ENCODE measurements at regions not wholly inside any gene's neighbourhood (a gene's known extent, or its start where the extent isn't known, plus 50 kb on each side); places are given as distances from the start of the nearest gene placed in this dataset.

- H4K91ac ChIP-seq (ENCODE audit: insufficient read length, low read depth, low read length): no peak overlapping the region
- no peaks in the 10 kb centered on the region for H3K79me2 ChIP-seq (ENCODE audit: insufficient read depth, low read length)
- H2BK15ac ChIP-seq (ENCODE audit: low read depth, low read length): no peak overlapping the region
- H3K23ac ChIP-seq (ENCODE audit: insufficient read length, low read depth, low read length): no peak overlapping the region
- no peak overlapping the region for H3T11ph ChIP-seq (ENCODE audit: low read length)
- Mint-ChIP-seq H3K4me3 (no peak overlapping the region), H3K27me3 (ENCODE audit: low read depth) (peaks cover 2% of the 10 kb centered on the region; the same call in 1 of the 2 replicates), H3K27ac (no peak overlapping the region), H3K36me3 (ENCODE audit: insufficient read depth in 1 of 3, low read depth in 3 of 3) (peaks cover 0 to 6% (median 2%) of the 10 kb centered on the region in 3 experiments; a peak in 2 of 7 replicates), H3K4me1 (no peaks in the 10 kb centered on the region), H3K9me3 (peaks cover 5 to 10% of the 10 kb centered on the region in 2 experiments; a peak in 4 of 5 replicates)
- no peak overlapping the region for H3K56ac ChIP-seq (ENCODE audit: insufficient read length, low read depth, low read length)
- no peak overlapping the region for H2AK5ac ChIP-seq (ENCODE audit: insufficient read length, low read length)
- no peaks in the 10 kb centered on the region for H3K9me3 ChIP-seq (ENCODE audit: control insufficient read depth, low read depth, low read length)
- H3K27me3 ChIP-seq (ENCODE audit: insufficient read depth, low read length): no peaks in the 10 kb centered on the region
- H2AFZ ChIP-seq (ENCODE audit: low read length): no peak overlapping the region
- no peak overlapping the region for H2BK12ac ChIP-seq (ENCODE audit: insufficient read length, low read depth, low read length)
- no peak overlapping the region for H3K9ac ChIP-seq (ENCODE audit: extremely low read depth, insufficient read length, low read length)
- H3K18ac ChIP-seq (ENCODE audit: insufficient read length, low read depth, low read length): no peak overlapping the region
- no peak for TF ChIP-seq CTCF (conservative IDR thresholded peaks at IDR 0.05)
- H3K27ac ChIP-seq (ENCODE audit: insufficient read length, low read depth, low read length): no peak overlapping the region
- no peak overlapping the region for H3K14ac ChIP-seq (ENCODE audit: insufficient read depth, low read length)
- no peak overlapping the region for H2BK120ac ChIP-seq (ENCODE audit: low read depth, low read length, poor library complexity, severe bottlenecking)
- no peak overlapping the region for H2BK5ac ChIP-seq (ENCODE audit: insufficient read length, low read length)
- H4K20me1 ChIP-seq (ENCODE audit: control insufficient read depth, insufficient read depth, insufficient read length): no peaks in the 10 kb centered on the region
- no peak overlapping the region for H3K4ac ChIP-seq (ENCODE audit: low read depth, low read length)
- H3K23me2 ChIP-seq (ENCODE audit: insufficient read length, low read depth, low read length, poor library complexity, severe bottlenecking): no peaks in the 10 kb centered on the region
- no peak overlapping the region for H4K8ac ChIP-seq (replicated peaks; ENCODE audit: insufficient read length, low read depth, low read length)
- no CpG with 5 or more reads among the region's 6 CpGs for WGBS (ENCODE audit: extremely low coverage, insufficient read length, low lambda C conversion rate)
- DNase-seq: no peak
- no peaks in the 10 kb centered on the region for H3K4me1 ChIP-seq (ENCODE audit: insufficient read depth, low read length)
- no peak overlapping the region for H4K5ac ChIP-seq (ENCODE audit: insufficient read length, low read depth, low read length)
- no peak overlapping the region for H2BK20ac ChIP-seq (ENCODE audit: low read depth, low read length, poor library complexity, severe bottlenecking)
- no peak overlapping the region for H3K4me2 ChIP-seq (ENCODE audit: insufficient read depth, insufficient read length, low read length)
- no peaks in the 10 kb centered on the region for H3K79me1 ChIP-seq (ENCODE audit: insufficient read depth, low read depth, low read length, poor library complexity, severe bottlenecking)
Observed at GRCh38 chr7:111654343-111654742, 92.1 kb upstream of the IMMP2L start.
